ENCODE measurements at regions not wholly inside any gene's neighbourhood (a gene's known extent, or its start where the extent isn't known, plus 50 kb on each side); places are given as distances from the start of the nearest gene placed in this dataset.

- Mint-ChIP-seq H3K4me3 (ENCODE audit: unreplicated experiment) (no peak overlapping the region), H3K36me3 (ENCODE audit: low read depth, unreplicated experiment) (no peaks in the 10 kb centered on the region), H3K4me1 (ENCODE audit: unreplicated experiment) (no peaks in the 10 kb centered on the region), H3K27me3 (ENCODE audit: unreplicated experiment) (peaks cover 2% of the 10 kb centered on the region), H3K9me3 (ENCODE audit: unreplicated experiment) (no peaks in the 10 kb centered on the region), H3K27ac (ENCODE audit: unreplicated experiment) (no peak overlapping the region)
- no peak for DNase-seq (ENCODE audit: low spot score)
- TF ChIP-seq, protein P1, sequence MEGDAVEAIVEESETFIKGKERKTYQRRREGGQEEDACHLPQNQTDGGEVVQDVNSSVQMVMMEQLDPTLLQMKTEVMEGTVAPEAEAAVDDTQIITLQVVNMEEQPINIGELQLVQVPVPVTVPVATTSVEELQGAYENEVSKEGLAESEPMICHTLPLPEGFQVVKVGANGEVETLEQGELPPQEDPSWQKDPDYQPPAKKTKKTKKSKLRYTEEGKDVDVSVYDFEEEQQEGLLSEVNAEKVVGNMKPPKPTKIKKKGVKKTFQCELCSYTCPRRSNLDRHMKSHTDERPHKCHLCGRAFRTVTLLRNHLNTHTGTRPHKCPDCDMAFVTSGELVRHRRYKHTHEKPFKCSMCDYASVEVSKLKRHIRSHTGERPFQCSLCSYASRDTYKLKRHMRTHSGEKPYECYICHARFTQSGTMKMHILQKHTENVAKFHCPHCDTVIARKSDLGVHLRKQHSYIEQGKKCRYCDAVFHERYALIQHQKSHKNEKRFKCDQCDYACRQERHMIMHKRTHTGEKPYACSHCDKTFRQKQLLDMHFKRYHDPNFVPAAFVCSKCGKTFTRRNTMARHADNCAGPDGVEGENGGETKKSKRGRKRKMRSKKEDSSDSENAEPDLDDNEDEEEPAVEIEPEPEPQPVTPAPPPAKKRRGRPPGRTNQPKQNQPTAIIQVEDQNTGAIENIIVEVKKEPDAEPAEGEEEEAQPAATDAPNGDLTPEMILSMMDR (IDR thresholded peaks at IDR 0.05; ENCODE audit: unreplicated experiment) = no peak
Observed at GRCh38 chr3:118468801-118469200, 565.8 kb downstream of the IGSF11 start.

GRCh38 chr3:118472586-118472985 lies 562.1 kb downstream of the IGSF11 start:
- H3K27me3 Mint-ChIP-seq (ENCODE audit: unreplicated experiment) = no peaks in the 10 kb centered on the region
- H3K4me3 Mint-ChIP-seq (ENCODE audit: unreplicated experiment) = no peak overlapping the region
- DNase-seq (ENCODE audit: low spot score) = no peak
- TF ChIP-seq, protein P1 (IDR thresholded peaks at IDR 0.05; ENCODE audit: unreplicated experiment) = no peak
- no peaks in the 10 kb centered on the region for H3K4me1 Mint-ChIP-seq (ENCODE audit: unreplicated experiment)
- no peaks in the 10 kb centered on the region for H3K9me3 Mint-ChIP-seq (ENCODE audit: unreplicated experiment)
- H3K27ac Mint-ChIP-seq (ENCODE audit: unreplicated experiment) = no peak overlapping the region
- H3K36me3 Mint-ChIP-seq (ENCODE audit: low read depth, unreplicated experiment) = no peaks in the 10 kb centered on the region

GRCh38 chr3:118473343-118473742 lies 561.3 kb downstream of the IGSF11 start:
- H3K9me3 Mint-ChIP-seq (ENCODE audit: unreplicated experiment) = no peaks in the 10 kb centered on the region
- no peak for DNase-seq (ENCODE audit: low spot score)
- H3K4me1 Mint-ChIP-seq (ENCODE audit: unreplicated experiment) = no peaks in the 10 kb centered on the region
- no peak overlapping the region for H3K27ac Mint-ChIP-seq (ENCODE audit: unreplicated experiment)
- no peak overlapping the region for H3K4me3 Mint-ChIP-seq (ENCODE audit: unreplicated experiment)
- H3K36me3 Mint-ChIP-seq (ENCODE audit: low read depth, unreplicated experiment) = no peaks in the 10 kb centered on the region
- TF ChIP-seq, protein P1 (IDR thresholded peaks at IDR 0.05; ENCODE audit: unreplicated experiment) = no peak
- H3K27me3 Mint-ChIP-seq (ENCODE audit: unreplicated experiment) = no peaks in the 10 kb centered on the region

GRCh38 chr3:118476885-118477618 lies 557.6 kb downstream of the IGSF11 start:
- H3K27me3 Mint-ChIP-seq (ENCODE audit: unreplicated experiment) = no peaks in the 10 kb centered on the region
- TF ChIP-seq, protein P1 (IDR thresholded peaks at IDR 0.05; ENCODE audit: unreplicated experiment) = no peak
- H3K27ac Mint-ChIP-seq (ENCODE audit: unreplicated experiment) = no peak overlapping the region
- no peak overlapping the region for H3K4me3 Mint-ChIP-seq (ENCODE audit: unreplicated experiment)
- no peak for DNase-seq (ENCODE audit: low spot score)
- no peaks in the 10 kb centered on the region for H3K9me3 Mint-ChIP-seq (ENCODE audit: unreplicated experiment)
- H3K36me3 Mint-ChIP-seq (ENCODE audit: low read depth, unreplicated experiment) = no peaks in the 10 kb centered on the region
- no peaks in the 10 kb centered on the region for H3K4me1 Mint-ChIP-seq (ENCODE audit: unreplicated experiment)

- no peaks in the 10 kb centered on the region for H3K4me1 Mint-ChIP-seq (ENCODE audit: unreplicated experiment)
- DNase-seq (ENCODE audit: low spot score) = no peak
- no peaks in the 10 kb centered on the region for H3K36me3 Mint-ChIP-seq (ENCODE audit: low read depth, unreplicated experiment)
- H3K27me3 Mint-ChIP-seq (ENCODE audit: unreplicated experiment) = no peaks in the 10 kb centered on the region
- no peak overlapping the region for H3K4me3 Mint-ChIP-seq (ENCODE audit: unreplicated experiment)
- H3K27ac Mint-ChIP-seq (ENCODE audit: unreplicated experiment) = no peak overlapping the region
- TF ChIP-seq, protein P1 (IDR thresholded peaks at IDR 0.05; ENCODE audit: unreplicated experiment) = no peak
- no peaks in the 10 kb centered on the region for H3K9me3 Mint-ChIP-seq (ENCODE audit: unreplicated experiment)
Observed at GRCh38 chr3:118477768-118478167, 556.9 kb downstream of the IGSF11 start.
